Stimulated activated naive CD8-positive, alpha-beta T cell treated with anti-CD3 and anti-CD28 coated beads, Interleukin-15, amount 100 ng/mL, for 72 hours (primary cell): ENCODE measurements at regions not wholly inside any gene's neighbourhood (a gene's known extent, or its start where the extent isn't known, plus 50 kb on each side); places are given as distances from the start of the nearest gene placed in this dataset.

Source experiments
- ATAC-seq: fragments of 150-1000 bp; cut with Tn5 transposase; 2 replicates; pipeline ENCODE4 v1.10.0; 2021; ENCODE audit warnings: mild to moderate bottlenecking, moderate library complexity
- DNase-seq, 2 donors: peaks; one replicate each; pipeline ENCODE4 v3.0.0; 2021 to 2022
- H3K27ac Mint-ChIP-seq, 2 donors: one replicate each; pipeline ENCODE4 v1.8.0; 2022; ENCODE audit warnings: mild to moderate bottlenecking in 2 of 2, mixed read lengths in 2 of 2, moderate library complexity in 2 of 2
- H3K27me3 Mint-ChIP-seq: one replicate; pipeline ENCODE4 v1.8.0; 2022; ENCODE audit warnings: mixed read lengths
- H3K4me1 Mint-ChIP-seq: one replicate; pipeline ENCODE4 v1.8.0; 2022; ENCODE audit warnings: mild to moderate bottlenecking, mixed read lengths
- H3K4me3 Mint-ChIP-seq, 2 donors: one replicate each; pipeline ENCODE4 v1.8.0; 2022; ENCODE audit warnings: mild to moderate bottlenecking in 2 of 2, mixed read lengths in 2 of 2, moderate library complexity in 1 of 2
- H3K9me3 Mint-ChIP-seq, 2 donors: one replicate each; pipeline ENCODE4 v1.8.0; 2022; ENCODE audit warnings: mixed read lengths in 2 of 2

- Mint-ChIP-seq H3K27ac (no peak overlapping the region), H3K4me3 (no peak overlapping the region), H3K9me3 (no peaks in the 10 kb centered on the region), H3K4me1 (peaks cover 7% of the 10 kb centered on the region), H3K27me3 (no peaks in the 10 kb centered on the region)
- DNase-seq (no peak), ATAC-seq (no peak)
Measured at GRCh38 chr10:78518224-78518623, 484.6 kb downstream of the RPS24 start.

- Mint-ChIP-seq H3K4me3 (no peak overlapping the region), H3K9me3 (no peaks in the 10 kb centered on the region), H3K27ac (peak overlapping the region in 1 of 2 donors; percentile 76), H3K27me3 (no peaks in the 10 kb centered on the region), H3K4me1 (peaks cover 7% of the 10 kb centered on the region)
- ATAC-seq, result peak; percentile 56
- DNase-seq, result no peak
Measured at GRCh38 chr10:78520737-78521430, 487.2 kb downstream of the RPS24 start.

- ATAC-seq (no peak), DNase-seq (no peak)
- Mint-ChIP-seq H3K4me1 (peaks cover 7% of the 10 kb centered on the region), H3K27me3 (no peaks in the 10 kb centered on the region), H3K9me3 (no peaks in the 10 kb centered on the region), H3K4me3 (no peak overlapping the region), H3K27ac (no peak overlapping the region)
Measured at GRCh38 chr10:78523453-78523852, 489.8 kb downstream of the RPS24 start.

GRCh38 chr10:78524342-78524741 is 490.7 kb downstream of the RPS24 start:
- ATAC-seq (no peak), DNase-seq (no peak)
- no peaks in the 10 kb centered on the region for H3K9me3 Mint-ChIP-seq
- peaks cover 7% of the 10 kb centered on the region for H3K4me1 Mint-ChIP-seq
- no peak overlapping the region for H3K4me3 Mint-ChIP-seq
- no peaks in the 10 kb centered on the region for H3K27me3 Mint-ChIP-seq
- no peak overlapping the region for H3K27ac Mint-ChIP-seq

GRCh38 chr10:78524941-78525340 is 491.3 kb downstream of the RPS24 start:
- H3K27me3 Mint-ChIP-seq, result no peaks in the 10 kb centered on the region
- no peak overlapping the region for H3K4me3 Mint-ChIP-seq

GRCh38 chr10:78526347-78526746 is 492.7 kb downstream of the RPS24 start:
- H3K27me3 Mint-ChIP-seq, result no peaks in the 10 kb centered on the region

More at GRCh38 chr10:78524941-78525340, 491.3 kb downstream of the RPS24 start:
- ATAC-seq, result no peak
- H3K4me1 Mint-ChIP-seq, result peaks cover 7% of the 10 kb centered on the region
- H3K9me3 Mint-ChIP-seq, result no peaks in the 10 kb centered on the region
- no peak for DNase-seq
- no peak overlapping the region for H3K27ac Mint-ChIP-seq

GRCh38 chr10:78527296-78527695 is 493.6 kb downstream of the RPS24 start:
- no peaks in the 10 kb centered on the region for H3K9me3 Mint-ChIP-seq
- no peak for ATAC-seq

More at GRCh38 chr10:78526347-78526746, 492.7 kb downstream of the RPS24 start:
- H3K4me1 Mint-ChIP-seq, result no peaks in the 10 kb centered on the region
- no peak overlapping the region for H3K27ac Mint-ChIP-seq
- no peak overlapping the region for H3K4me3 Mint-ChIP-seq
- DNase-seq (no peak), ATAC-seq (no peak)
- no peaks in the 10 kb centered on the region for H3K9me3 Mint-ChIP-seq

GRCh38 chr10:78528749-78529204 is 495.1 kb downstream of the RPS24 start:
- Mint-ChIP-seq H3K4me3 (no peak overlapping the region), H3K27ac (no peak overlapping the region), H3K9me3 (no peaks in the 10 kb centered on the region), H3K4me1 (peaks cover 6% of the 10 kb centered on the region), H3K27me3 (no peaks in the 10 kb centered on the region)
- no peak for DNase-seq
- no peak for ATAC-seq

More at GRCh38 chr10:78527296-78527695, 493.6 kb downstream of the RPS24 start:
- no peaks in the 10 kb centered on the region for H3K4me1 Mint-ChIP-seq
- no peak overlapping the region for H3K27ac Mint-ChIP-seq
- H3K27me3 Mint-ChIP-seq, result no peaks in the 10 kb centered on the region
- DNase-seq, result no peak
- H3K4me3 Mint-ChIP-seq, result no peak overlapping the region

- DNase-seq, result no peak
- Mint-ChIP-seq H3K27me3 (no peaks in the 10 kb centered on the region), H3K9me3 (no peaks in the 10 kb centered on the region), H3K4me1 (peaks cover 6% of the 10 kb centered on the region), H3K4me3 (no peak overlapping the region), H3K27ac (peak overlapping the region; percentile 51 to 58)
- no peak for ATAC-seq
Measured at GRCh38 chr10:78529262-78529661, 495.6 kb downstream of the RPS24 start.

- no peaks in the 10 kb centered on the region for H3K9me3 Mint-ChIP-seq
- H3K4me1 Mint-ChIP-seq, result peaks cover 6% of the 10 kb centered on the region
- no peak overlapping the region for H3K27ac Mint-ChIP-seq
- no peak for DNase-seq
- no peak for ATAC-seq
- H3K4me3 Mint-ChIP-seq, result no peak overlapping the region
- H3K27me3 Mint-ChIP-seq, result no peaks in the 10 kb centered on the region
Measured at GRCh38 chr10:78531088-78531487, 497.4 kb downstream of the RPS24 start.

GRCh38 chr10:78532480-78533042 is 498.9 kb downstream of the RPS24 start:
- ATAC-seq, result no peak
- peaks cover 6% of the 10 kb centered on the region for H3K4me1 Mint-ChIP-seq
- H3K27me3 Mint-ChIP-seq, result no peaks in the 10 kb centered on the region
- H3K27ac Mint-ChIP-seq, result peak overlapping the region in 1 of 2 donors; percentile 4
- H3K9me3 Mint-ChIP-seq, result no peaks in the 10 kb centered on the region
- no peak for DNase-seq
- H3K4me3 Mint-ChIP-seq, result no peak overlapping the region

- no peak for DNase-seq
- H3K27ac Mint-ChIP-seq, result no peak overlapping the region
- peaks cover 6% of the 10 kb centered on the region for H3K4me1 Mint-ChIP-seq
- ATAC-seq, result no peak
- no peaks in the 10 kb centered on the region for H3K9me3 Mint-ChIP-seq
- no peaks in the 10 kb centered on the region for H3K27me3 Mint-ChIP-seq
- no peak overlapping the region for H3K4me3 Mint-ChIP-seq
Measured at GRCh38 chr10:78533098-78533497, 499.4 kb downstream of the RPS24 start.

GRCh38 chr10:78533776-78534175 is 500.1 kb downstream of the RPS24 start:
- Mint-ChIP-seq H3K9me3 (no peaks in the 10 kb centered on the region), H3K27ac (no peak overlapping the region), H3K27me3 (peaks cover under 1% of the 10 kb centered on the region), H3K4me3 (no peak overlapping the region), H3K4me1 (peaks cover 6% of the 10 kb centered on the region)
- ATAC-seq, result no peak
- DNase-seq, result no peak

- no peak overlapping the region for H3K4me3 Mint-ChIP-seq
- no peak for DNase-seq
- H3K4me1 Mint-ChIP-seq, result peaks cover 6% of the 10 kb centered on the region
- H3K27me3 Mint-ChIP-seq, result peaks cover 16% of the 10 kb centered on the region
- no peaks in the 10 kb centered on the region for H3K9me3 Mint-ChIP-seq
- no peak for ATAC-seq
- H3K27ac Mint-ChIP-seq, result no peak overlapping the region
Measured at GRCh38 chr10:78535716-78536218, 502.1 kb downstream of the RPS24 start.

- H3K9me3 Mint-ChIP-seq, result no peaks in the 10 kb centered on the region
- ATAC-seq, result no peak
- no peak for DNase-seq
- peaks cover 16% of the 10 kb centered on the region for H3K27me3 Mint-ChIP-seq
- no peak overlapping the region for H3K27ac Mint-ChIP-seq
- H3K4me1 Mint-ChIP-seq, result peaks cover 12% of the 10 kb centered on the region
- no peak overlapping the region for H3K4me3 Mint-ChIP-seq
Measured at GRCh38 chr10:78537018-78537417, 503.4 kb downstream of the RPS24 start.

- H3K27ac Mint-ChIP-seq, result no peak overlapping the region
- H3K4me1 Mint-ChIP-seq, result peaks cover 13% of the 10 kb centered on the region
- ATAC-seq (no peak), DNase-seq (no peak)
- H3K4me3 Mint-ChIP-seq, result no peak overlapping the region
- H3K27me3 Mint-ChIP-seq, result peaks cover 22% of the 10 kb centered on the region
- H3K9me3 Mint-ChIP-seq, result no peaks in the 10 kb centered on the region
Measured at GRCh38 chr10:78539247-78539766, 505.6 kb downstream of the RPS24 start.
